ENCODE measurements at regions not wholly inside any gene's neighbourhood (a gene's known extent, or its start where the extent isn't known, plus 50 kb on each side); places are given as distances from the start of the nearest gene placed in this dataset.
A peak's percentile ranks its signal among the peaks of the same experiment; 100 is the strongest.
"Not testable (repeated sequence)": the region's sequence is repeated elsewhere in the genome, so short reads cannot be mapped to it uniquely, and the experiment has no call there.

GRCh38 chr4:15327311-15328298 is 100.2 kb upstream of the C1QTNF7 start:
- peak overlapping the region in 4 of 21 experiments; percentile 37 to 66 (median 48) for H3K27ac ChIP-seq
- no peak overlapping the region for H3K4me3 ChIP-seq

GRCh38 chr4:15331930-15332329 is 95.9 kb upstream of the C1QTNF7 start:
- H3K4me3 ChIP-seq = no peak overlapping the region
- peak overlapping the region in 1 of 21 experiments; percentile 55 for H3K27ac ChIP-seq

GRCh38 chr4:15332377-15332776 is 95.5 kb upstream of the C1QTNF7 start:
- Histone ChIP-seq H3K4me3 (no peak overlapping the region), H3K27ac (peak overlapping the region in 3 of 21 experiments; percentile 3 to 55 (median 20))

GRCh38 chr4:15333692-15334633 is 93.9 kb upstream of the C1QTNF7 start:
- no peak overlapping the region for H3K4me3 ChIP-seq
- H3K27ac ChIP-seq = peak overlapping the region in 2 of 21 experiments; percentile 26 to 33

GRCh38 chr4:15336410-15337167 is 91.2 kb upstream of the C1QTNF7 start:
- no peak overlapping the region for H3K27ac ChIP-seq
- H3K4me3 ChIP-seq = no peak overlapping the region

- not testable (repeated sequence) for H3K27ac ChIP-seq, H3K4me3 ChIP-seq
These were observed 90.6 kb upstream of the C1QTNF7 start for GRCh38 chr4:15337168-15337657.

- H3K27ac ChIP-seq = peak overlapping the region in 1 of 21 experiments; percentile 70
These were observed 88.1 kb upstream of the C1QTNF7 start for GRCh38 chr4:15339737-15340136.

GRCh38 chr4:15340332-15340731 is 87.5 kb upstream of the C1QTNF7 start:
- Histone ChIP-seq H3K4me3 (peak overlapping the region in 1 of 7 experiments; percentile 1), H3K27ac (peak overlapping the region in 1 of 21 experiments; percentile 70)

More at GRCh38 chr4:15339737-15340136, 88.1 kb upstream of the C1QTNF7 start:
- H3K4me3 ChIP-seq = peak overlapping the region in 1 of 7 experiments; percentile 1

- peak overlapping the region in 6 of 21 experiments; percentile 18 to 80 (median 54) for H3K27ac ChIP-seq
- H3K4me3 ChIP-seq = no peak overlapping the region
These were observed 86.7 kb upstream of the C1QTNF7 start for GRCh38 chr4:15340902-15341732.

- Histone ChIP-seq H3K27ac (peak overlapping the region in 6 of 21 experiments; percentile 18 to 80 (median 54)), H3K4me3 (no peak overlapping the region)
These were observed 86.0 kb upstream of the C1QTNF7 start for GRCh38 chr4:15341733-15342300.

- Histone ChIP-seq H3K4me3 (no peak overlapping the region), H3K27ac (no peak overlapping the region)
These were observed 84.8 kb upstream of the C1QTNF7 start for GRCh38 chr4:15343000-15343399.

- H3K4me3 ChIP-seq = no peak overlapping the region
- H3K27ac ChIP-seq = no peak overlapping the region
These were observed 84.3 kb upstream of the C1QTNF7 start for GRCh38 chr4:15343581-15343980.

- Histone ChIP-seq H3K27ac (no peak overlapping the region), H3K4me3 (no peak overlapping the region)
These were observed 83.8 kb upstream of the C1QTNF7 start for GRCh38 chr4:15344041-15344440.

GRCh38 chr4:15345134-15345533 is 82.7 kb upstream of the C1QTNF7 start:
- no peak overlapping the region for H3K4me3 ChIP-seq
- H3K27ac ChIP-seq = no peak overlapping the region

GRCh38 chr4:15348236-15348635 is 79.6 kb upstream of the C1QTNF7 start:
- no peak overlapping the region for H3K4me3 ChIP-seq
- H3K27ac ChIP-seq = no peak overlapping the region

GRCh38 chr4:15348695-15349094 is 79.1 kb upstream of the C1QTNF7 start:
- H3K27ac ChIP-seq = no peak overlapping the region
- no peak overlapping the region for H3K4me3 ChIP-seq

GRCh38 chr4:15349531-15349935 is 78.3 kb upstream of the C1QTNF7 start:
- peak overlapping the region in 3 of 21 experiments; percentile 20 to 61 (median 57) for H3K27ac ChIP-seq

GRCh38 chr4:15349965-15350364 is 77.9 kb upstream of the C1QTNF7 start:
- no peak overlapping the region for H3K4me3 ChIP-seq
- H3K27ac ChIP-seq = peak overlapping the region in 3 of 21 experiments; percentile 20 to 61 (median 57)

More at GRCh38 chr4:15349531-15349935, 78.3 kb upstream of the C1QTNF7 start:
- no peak overlapping the region for H3K4me3 ChIP-seq

All from skin epidermis (tissue), 12 donors.